ENCODE measurements at regions not wholly inside any gene's neighbourhood (a gene's known extent, or its start where the extent isn't known, plus 50 kb on each side); places are given as distances from the start of the nearest gene placed in this dataset.
"Not testable (repeated sequence)": the region's sequence is repeated elsewhere in the genome, so short reads cannot be mapped to it uniquely, and the experiment has no call there.

GRCh38 chr2:235105821-235106359 is 154.1 kb downstream of the SH3BP4 start:
- no peak for DNase-seq (ENCODE audit: low read depth)

- peak; percentile 27 for DNase-seq (ENCODE audit: low read depth)
Measured at GRCh38 chr2:235106874-235107639, 155.2 kb downstream of the SH3BP4 start.

GRCh38 chr2:235107640-235107951 is 155.8 kb downstream of the SH3BP4 start:
- DNase-seq (ENCODE audit: low read depth) = no peak

GRCh38 chr2:235109561-235109960 is 157.7 kb downstream of the SH3BP4 start:
- not testable (repeated sequence) for DNase-seq (ENCODE audit: low read depth)

GRCh38 chr2:235112365-235112764 is 160.5 kb downstream of the SH3BP4 start:
- DNase-seq (ENCODE audit: low read depth) = no peak

- DNase-seq (ENCODE audit: low read depth) = no peak
Measured at GRCh38 chr2:235113854-235114253, 162.0 kb downstream of the SH3BP4 start.

- DNase-seq (ENCODE audit: low read depth) = no peak
Measured at GRCh38 chr2:235114286-235114685, 162.5 kb downstream of the SH3BP4 start.

GRCh38 chr2:235115521-235115920 is 163.7 kb downstream of the SH3BP4 start:
- DNase-seq (ENCODE audit: low read depth) = no peak

- no peak for DNase-seq (ENCODE audit: low read depth)
Measured at GRCh38 chr2:235116885-235117492, 165.2 kb downstream of the SH3BP4 start.

- DNase-seq (ENCODE audit: low read depth) = no peak
Measured at GRCh38 chr2:235126768-235127167, 175.0 kb downstream of the SH3BP4 start.

GRCh38 chr2:235127931-235128330 is 176.1 kb downstream of the SH3BP4 start:
- DNase-seq (ENCODE audit: low read depth) = no peak

GRCh38 chr2:235129850-235130249 is 178.0 kb downstream of the SH3BP4 start:
- DNase-seq (ENCODE audit: low read depth) = no peak

- no peak for DNase-seq (ENCODE audit: low read depth)
Measured at GRCh38 chr2:235131334-235132305, 179.8 kb downstream of the SH3BP4 start.

GRCh38 chr2:235132651-235133050 is 180.8 kb downstream of the SH3BP4 start:
- no peak for DNase-seq (ENCODE audit: low read depth)

- DNase-seq (ENCODE audit: low read depth) = no peak
Measured at GRCh38 chr2:235133837-235134236, 182.0 kb downstream of the SH3BP4 start.

- no peak for DNase-seq (ENCODE audit: low read depth)
Measured at GRCh38 chr2:235134420-235134819, 182.6 kb downstream of the SH3BP4 start.

- DNase-seq (ENCODE audit: low read depth) = no peak
Measured at GRCh38 chr2:235135195-235135965, 183.6 kb downstream of the SH3BP4 start.

GRCh38 chr2:235135990-235136561 is 184.3 kb downstream of the SH3BP4 start:
- peak; percentile 36 for DNase-seq (ENCODE audit: low read depth)

- DNase-seq (ENCODE audit: low read depth) = no peak
Measured at GRCh38 chr2:235138339-235138738, 186.5 kb downstream of the SH3BP4 start.

- DNase-seq (ENCODE audit: low read depth) = no peak
Measured at GRCh38 chr2:235139956-235140800, 188.4 kb downstream of the SH3BP4 start.

GRCh38 chr2:235140801-235141081 is 188.9 kb downstream of the SH3BP4 start:
- DNase-seq (ENCODE audit: low read depth) = no peak

Data from GM04503 (cell line).